WTC11 (cell line): ENCODE measurements at regions not wholly inside any gene's neighbourhood (a gene's known extent, or its start where the extent isn't known, plus 50 kb on each side); places are given as distances from the start of the nearest gene placed in this dataset.

Experiments
- JUN ChIP-seq: sonication (generic); formaldehyde crosslinking; IDR thresholded peaks from 2 replicates; pipeline ENCODE4 v1.8.0; 2023; ENCODE audit warnings: mild to moderate bottlenecking, missing genetic modification reagents
- MXD4 ChIP-seq: fragments of 250-450 bp; sonication (Bioruptor Pico); IDR thresholded peaks from 2 replicates; pipeline ENCODE4 v1.8.0; 2021; ENCODE audit warnings: mild to moderate bottlenecking, moderate library complexity, borderline replicate concordance
- NR3C1 ChIP-seq: sonication (generic); formaldehyde crosslinking; conservative IDR thresholded peaks from 2 replicates; pipeline ENCODE4 v1.8.1; 2023; ENCODE audit warnings: low read depth, mild to moderate bottlenecking, missing genetic modification reagents
- RELA ChIP-seq: sonication (generic); formaldehyde crosslinking; IDR thresholded peaks from 2 replicates; pipeline ENCODE4 v1.8.1; 2022; ENCODE audit warnings: missing genetic modification reagents, mild to moderate bottlenecking, borderline replicate concordance
- SMAD3 ChIP-seq: sonication (generic); formaldehyde crosslinking; IDR thresholded peaks from 2 replicates; pipeline ENCODE4 v1.8.0; 2022; ENCODE audit warnings: missing genetic modification reagents, mild to moderate bottlenecking, borderline replicate concordance
- TCF7 ChIP-seq: sonication (generic); formaldehyde crosslinking; IDR thresholded peaks from 2 replicates; pipeline ENCODE4 v1.8.0; 2022; ENCODE audit warnings: mild to moderate bottlenecking, low read depth, missing genetic modification reagents, moderate library complexity
- TF ChIP-seq, protein P1 (sequence below): sonication (generic); formaldehyde crosslinking; IDR thresholded peaks from 2 replicates; pipeline ENCODE4 v1.8.1; 2023; ENCODE audit warnings: mild to moderate bottlenecking, missing genetic modification reagents, moderate library complexity
- TF ChIP-seq, protein P2 (sequence below): fragments of 200-600 bp; IDR thresholded peaks from 2 replicates; pipeline ENCODE4 v1.8.0; 2022; ENCODE audit warnings: antibody characterized with exemption
- TF ChIP-seq, protein P3 (sequence below): sonication (generic); formaldehyde crosslinking; IDR thresholded peaks from 2 replicates; pipeline ENCODE4 v1.8.0; 2023; ENCODE audit warnings: mild to moderate bottlenecking, missing genetic modification reagents
- TF ChIP-seq, protein P4 (sequence below): sonication (generic); formaldehyde crosslinking; IDR thresholded peaks from 2 replicates; pipeline ENCODE4 v1.8.1; 2023; ENCODE audit warnings: mild to moderate bottlenecking, moderate library complexity, missing genetic modification reagents
- TF ChIP-seq, protein P5 (sequence below): sonication (generic); formaldehyde crosslinking; conservative IDR thresholded peaks from 2 replicates; pipeline ENCODE4 v1.8.1; 2022; ENCODE audit warnings: mild to moderate bottlenecking, missing genetic modification reagents
- TF ChIP-seq, protein P6 (sequence below): fragments of 250-450 bp; sonication (Bioruptor Pico); IDR thresholded peaks from 2 replicates; pipeline ENCODE4 v1.8.0; 2021; ENCODE audit warnings: mild to moderate bottlenecking

DNA sequence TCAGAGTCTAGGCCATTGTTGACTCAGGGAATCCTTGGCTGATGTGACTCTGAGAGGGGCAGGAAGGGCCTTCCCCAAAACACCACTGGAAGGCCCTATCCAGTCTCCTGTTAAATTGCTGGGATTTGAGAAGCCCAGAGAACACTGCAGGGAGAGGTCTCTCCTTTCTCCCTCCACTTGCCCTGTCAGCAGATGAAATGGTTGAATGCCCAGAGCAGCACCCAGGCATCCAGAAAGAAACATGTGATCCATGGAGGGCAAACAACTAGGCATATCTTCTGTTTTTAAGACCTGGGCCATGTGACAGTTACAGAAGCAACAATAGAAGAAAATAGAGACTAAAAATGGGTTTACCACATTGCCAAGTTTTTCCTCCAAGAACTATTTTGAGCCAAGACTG lies 291.1 kb downstream of the QDPR start:
- TF ChIP-seq, protein P1, sequence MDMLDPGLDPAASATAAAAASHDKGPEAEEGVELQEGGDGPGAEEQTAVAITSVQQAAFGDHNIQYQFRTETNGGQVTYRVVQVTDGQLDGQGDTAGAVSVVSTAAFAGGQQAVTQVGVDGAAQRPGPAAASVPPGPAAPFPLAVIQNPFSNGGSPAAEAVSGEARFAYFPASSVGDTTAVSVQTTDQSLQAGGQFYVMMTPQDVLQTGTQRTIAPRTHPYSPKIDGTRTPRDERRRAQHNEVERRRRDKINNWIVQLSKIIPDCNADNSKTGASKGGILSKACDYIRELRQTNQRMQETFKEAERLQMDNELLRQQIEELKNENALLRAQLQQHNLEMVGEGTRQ, result no peak
- TF ChIP-seq, protein P2, sequence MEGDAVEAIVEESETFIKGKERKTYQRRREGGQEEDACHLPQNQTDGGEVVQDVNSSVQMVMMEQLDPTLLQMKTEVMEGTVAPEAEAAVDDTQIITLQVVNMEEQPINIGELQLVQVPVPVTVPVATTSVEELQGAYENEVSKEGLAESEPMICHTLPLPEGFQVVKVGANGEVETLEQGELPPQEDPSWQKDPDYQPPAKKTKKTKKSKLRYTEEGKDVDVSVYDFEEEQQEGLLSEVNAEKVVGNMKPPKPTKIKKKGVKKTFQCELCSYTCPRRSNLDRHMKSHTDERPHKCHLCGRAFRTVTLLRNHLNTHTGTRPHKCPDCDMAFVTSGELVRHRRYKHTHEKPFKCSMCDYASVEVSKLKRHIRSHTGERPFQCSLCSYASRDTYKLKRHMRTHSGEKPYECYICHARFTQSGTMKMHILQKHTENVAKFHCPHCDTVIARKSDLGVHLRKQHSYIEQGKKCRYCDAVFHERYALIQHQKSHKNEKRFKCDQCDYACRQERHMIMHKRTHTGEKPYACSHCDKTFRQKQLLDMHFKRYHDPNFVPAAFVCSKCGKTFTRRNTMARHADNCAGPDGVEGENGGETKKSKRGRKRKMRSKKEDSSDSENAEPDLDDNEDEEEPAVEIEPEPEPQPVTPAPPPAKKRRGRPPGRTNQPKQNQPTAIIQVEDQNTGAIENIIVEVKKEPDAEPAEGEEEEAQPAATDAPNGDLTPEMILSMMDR, result no peak
- TF ChIP-seq, protein P3, sequence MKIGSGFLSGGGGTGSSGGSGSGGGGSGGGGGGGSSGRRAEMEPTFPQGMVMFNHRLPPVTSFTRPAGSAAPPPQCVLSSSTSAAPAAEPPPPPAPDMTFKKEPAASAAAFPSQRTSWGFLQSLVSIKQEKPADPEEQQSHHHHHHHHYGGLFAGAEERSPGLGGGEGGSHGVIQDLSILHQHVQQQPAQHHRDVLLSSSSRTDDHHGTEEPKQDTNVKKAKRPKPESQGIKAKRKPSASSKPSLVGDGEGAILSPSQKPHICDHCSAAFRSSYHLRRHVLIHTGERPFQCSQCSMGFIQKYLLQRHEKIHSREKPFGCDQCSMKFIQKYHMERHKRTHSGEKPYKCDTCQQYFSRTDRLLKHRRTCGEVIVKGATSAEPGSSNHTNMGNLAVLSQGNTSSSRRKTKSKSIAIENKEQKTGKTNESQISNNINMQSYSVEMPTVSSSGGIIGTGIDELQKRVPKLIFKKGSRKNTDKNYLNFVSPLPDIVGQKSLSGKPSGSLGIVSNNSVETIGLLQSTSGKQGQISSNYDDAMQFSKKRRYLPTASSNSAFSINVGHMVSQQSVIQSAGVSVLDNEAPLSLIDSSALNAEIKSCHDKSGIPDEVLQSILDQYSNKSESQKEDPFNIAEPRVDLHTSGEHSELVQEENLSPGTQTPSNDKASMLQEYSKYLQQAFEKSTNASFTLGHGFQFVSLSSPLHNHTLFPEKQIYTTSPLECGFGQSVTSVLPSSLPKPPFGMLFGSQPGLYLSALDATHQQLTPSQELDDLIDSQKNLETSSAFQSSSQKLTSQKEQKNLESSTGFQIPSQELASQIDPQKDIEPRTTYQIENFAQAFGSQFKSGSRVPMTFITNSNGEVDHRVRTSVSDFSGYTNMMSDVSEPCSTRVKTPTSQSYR (CRISPR knock-in tag), result no peak
- TF ChIP-seq, protein P4, sequence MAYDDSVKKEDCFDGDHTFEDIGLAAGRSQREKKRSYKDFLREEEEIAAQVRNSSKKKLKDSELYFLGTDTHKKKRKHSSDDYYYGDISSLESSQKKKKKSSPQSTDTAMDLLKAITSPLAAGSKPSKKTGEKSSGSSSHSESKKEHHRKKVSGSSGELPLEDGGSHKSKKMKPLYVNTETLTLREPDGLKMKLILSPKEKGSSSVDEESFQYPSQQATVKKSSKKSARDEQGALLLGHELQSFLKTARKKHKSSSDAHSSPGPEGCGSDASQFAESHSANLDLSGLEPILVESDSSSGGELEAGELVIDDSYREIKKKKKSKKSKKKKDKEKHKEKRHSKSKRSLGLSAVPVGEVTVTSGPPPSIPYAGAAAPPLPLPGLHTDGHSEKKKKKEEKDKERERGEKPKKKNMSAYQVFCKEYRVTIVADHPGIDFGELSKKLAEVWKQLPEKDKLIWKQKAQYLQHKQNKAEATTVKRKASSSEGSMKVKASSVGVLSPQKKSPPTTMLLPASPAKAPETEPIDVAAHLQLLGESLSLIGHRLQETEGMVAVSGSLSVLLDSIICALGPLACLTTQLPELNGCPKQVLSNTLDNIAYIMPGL (CRISPR knock-in tag), result no peak
- TF ChIP-seq RELA (CRISPR knock-in tag) (no peak), SMAD3 (CRISPR knock-in tag) (no peak), NR3C1 (CRISPR knock-in tag) (no peak), MXD4 (CRISPR knock-in tag) (no peak), TCF7 (CRISPR knock-in tag) (no peak), JUN (CRISPR knock-in tag) (no peak)
- TF ChIP-seq, protein P5, sequence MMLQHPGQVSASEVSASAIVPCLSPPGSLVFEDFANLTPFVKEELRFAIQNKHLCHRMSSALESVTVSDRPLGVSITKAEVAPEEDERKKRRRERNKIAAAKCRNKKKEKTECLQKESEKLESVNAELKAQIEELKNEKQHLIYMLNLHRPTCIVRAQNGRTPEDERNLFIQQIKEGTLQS, result no peak
- TF ChIP-seq, protein P6, sequence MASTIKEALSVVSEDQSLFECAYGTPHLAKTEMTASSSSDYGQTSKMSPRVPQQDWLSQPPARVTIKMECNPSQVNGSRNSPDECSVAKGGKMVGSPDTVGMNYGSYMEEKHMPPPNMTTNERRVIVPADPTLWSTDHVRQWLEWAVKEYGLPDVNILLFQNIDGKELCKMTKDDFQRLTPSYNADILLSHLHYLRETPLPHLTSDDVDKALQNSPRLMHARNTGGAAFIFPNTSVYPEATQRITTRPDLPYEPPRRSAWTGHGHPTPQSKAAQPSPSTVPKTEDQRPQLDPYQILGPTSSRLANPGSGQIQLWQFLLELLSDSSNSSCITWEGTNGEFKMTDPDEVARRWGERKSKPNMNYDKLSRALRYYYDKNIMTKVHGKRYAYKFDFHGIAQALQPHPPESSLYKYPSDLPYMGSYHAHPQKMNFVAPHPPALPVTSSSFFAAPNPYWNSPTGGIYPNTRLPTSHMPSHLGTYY (CRISPR knock-in tag), result no peak
